OCI-LY1 (cell line): ENCODE measurements at regions not wholly inside any gene's neighbourhood (a gene's known extent, or its start where the extent isn't known, plus 50 kb on each side); places are given as distances from the start of the nearest gene placed in this dataset.
A peak's percentile ranks its signal among the peaks of the same experiment; 100 is the strongest.

Experiments used
- H2AFZ ChIP-seq: fragments of 200-600 bp; sonication (generic), shearing (Covaris generic); 2 replicates; pipeline ENCODE4 v1.6.0; 2014; ENCODE audit warnings: antibody characterized with exemption, mild to moderate bottlenecking, low read length
- H3F3A ChIP-seq: fragments of 200-600 bp; sonication (generic), shearing (Covaris generic); 2 replicates; pipeline ENCODE4 v1.6.0; 2014; ENCODE audit warnings: mild to moderate bottlenecking, antibody characterized with exemption, low read length, moderate library complexity; ENCODE audit not compliant: insufficient read depth
- H3K27ac ChIP-seq: fragments of 200-600 bp; sonication (generic); 2 replicates; pipeline ENCODE4 v1.5.1; 2014; ENCODE audit warnings: low read length, mixed run types, mild to moderate bottlenecking, low read depth; ENCODE audit not compliant: poor library complexity, severe bottlenecking
- H3K27me3 ChIP-seq: fragments of 200-600 bp; sonication (generic); 2 replicates; pipeline ENCODE4 v1.6.0; 2014; ENCODE audit warnings: antibody characterized with exemption, mild to moderate bottlenecking, low read length, moderate library complexity; ENCODE audit not compliant: insufficient read depth
- H3K36me3 ChIP-seq: fragments of 200-600 bp; sonication (generic); 2 replicates; pipeline ENCODE4 v1.6.1; 2014; ENCODE audit warnings: mild to moderate bottlenecking, antibody characterized with exemption, low read length, moderate library complexity, mixed read lengths; ENCODE audit not compliant: insufficient read depth
- H3K4me1 ChIP-seq: fragments of 200-600 bp; sonication (generic); 2 replicates; pipeline ENCODE4 v1.5.1; 2014; ENCODE audit warnings: mild to moderate bottlenecking, low read length, moderate library complexity; ENCODE audit not compliant: insufficient read depth, severe bottlenecking
- H3K4me2 ChIP-seq: fragments of 200-600 bp; sonication (generic), shearing (Covaris generic); 2 replicates; pipeline ENCODE4 v1.6.1; 2014; ENCODE audit warnings: low read length
- H3K4me3 ChIP-seq: fragments of 200-600 bp; sonication (generic); 2 replicates; pipeline ENCODE4 v1.5.1; 2014; ENCODE audit warnings: low read length, low read depth, mild to moderate bottlenecking, mixed read lengths; ENCODE audit not compliant: poor library complexity, severe bottlenecking
- H3K79me2 ChIP-seq: fragments of 200-600 bp; shearing (Covaris generic); 2 replicates; pipeline ENCODE4 v1.6.1; 2016; ENCODE audit warnings: mixed run types, low read length, mixed read lengths; ENCODE audit not compliant: insufficient read depth
- H3K9ac ChIP-seq: fragments of 200-600 bp; sonication (generic), shearing (Covaris generic); 2 replicates; pipeline ENCODE4 v1.6.1; 2014; ENCODE audit warnings: mild to moderate bottlenecking, low read length, mixed read lengths
- H3K9me2 ChIP-seq: fragments of 200-600 bp; sonication (generic), shearing (Covaris generic); 2 replicates; pipeline ENCODE4 v1.6.1; 2014; ENCODE audit warnings: low read depth, mild to moderate bottlenecking, low read length, mixed read lengths
- H3K9me3 ChIP-seq: fragments of 200-600 bp; shearing (Covaris generic); 2 replicates; pipeline ENCODE4 v1.6.1; 2014; ENCODE audit warnings: low read length, mixed read lengths
- H4K20me1 ChIP-seq: fragments of 200-600 bp; sonication (generic), shearing (Covaris generic); 2 replicates; pipeline ENCODE4 v1.6.0; 2016; ENCODE audit warnings: mild to moderate bottlenecking, low read length; ENCODE audit not compliant: insufficient read depth
- CTCF ChIP-seq: fragments of 200-600 bp; sonication (generic), shearing (Covaris generic); IDR thresholded peaks from 2 replicates; pipeline ENCODE4 v1.5.1; 2017; ENCODE audit warnings: mild to moderate bottlenecking, antibody characterized with exemption, low read length, moderate library complexity, mixed read lengths
- EZH2 ChIP-seq: fragments of 200-600 bp; sonication (generic), shearing (Covaris generic); IDR thresholded peaks from 2 replicates; pipeline ENCODE4 v1.8.0; 2017; ENCODE audit warnings: borderline replicate concordance, mixed run types, mild to moderate bottlenecking, antibody characterized with exemption, low read length, moderate library complexity, mixed read lengths

- H3K27me3 ChIP-seq, result no peaks in the 10 kb centered on the region
- no peak overlapping the region for H2AFZ ChIP-seq
- H3K36me3 ChIP-seq, result no peaks in the 10 kb centered on the region
- peaks cover 51% of the 10 kb centered on the region for H3K4me1 ChIP-seq
- H3K4me3 ChIP-seq, result no peak overlapping the region
- no peak for TF ChIP-seq CTCF
- TF ChIP-seq EZH2, result no peak
- H3K9me3 ChIP-seq, result no peaks in the 10 kb centered on the region
- H3K27ac ChIP-seq, result peak overlapping the region; percentile 98
- no peaks in the 10 kb centered on the region for H4K20me1 ChIP-seq
- no peaks in the 10 kb centered on the region for H3K9me2 ChIP-seq
- H3K4me2 ChIP-seq, result peak overlapping the region; percentile 41; the same call in 1 of the 2 replicates
- no peaks in the 10 kb centered on the region for H3K79me2 ChIP-seq
- no peaks in the 10 kb centered on the region for H3F3A ChIP-seq
- peak overlapping the region; percentile 57; the same call in 1 of the 2 replicates for H3K9ac ChIP-seq
Measured at GRCh38 chr14:95464514-95464913, 51.9 kb downstream of the SYNE3 start.

GRCh38 chr14:95464103-95464502, 52.3 kb downstream of the SYNE3 start:
- H3K27me3 ChIP-seq, result no peaks in the 10 kb centered on the region
- H3K9me3 ChIP-seq, result no peaks in the 10 kb centered on the region
- no peak for TF ChIP-seq EZH2
- TF ChIP-seq CTCF, result no peak
- peak overlapping the region; percentile 41 for H3K4me2 ChIP-seq
- H3K4me3 ChIP-seq, result no peak overlapping the region
- no peaks in the 10 kb centered on the region for H3K36me3 ChIP-seq
- no peaks in the 10 kb centered on the region for H3K9me2 ChIP-seq
- peak overlapping the region; percentile 57 for H3K9ac ChIP-seq
- no peaks in the 10 kb centered on the region for H4K20me1 ChIP-seq
- H3K79me2 ChIP-seq, result no peaks in the 10 kb centered on the region
- peaks cover 51% of the 10 kb centered on the region for H3K4me1 ChIP-seq
- no peaks in the 10 kb centered on the region for H3F3A ChIP-seq
- H3K27ac ChIP-seq, result peak overlapping the region; percentile 98
- no peak overlapping the region for H2AFZ ChIP-seq

GRCh38 chr14:95463171-95463901, 53.1 kb downstream of the SYNE3 start:
- Histone ChIP-seq H3K4me1 (peaks cover 51% of the 10 kb centered on the region), H3K4me3 (no peak overlapping the region), H3K4me2 (peak overlapping the region; percentile 41)

More at GRCh38 chr14:95463171-95463901, 53.1 kb downstream of the SYNE3 start:
- Histone ChIP-seq H3K9me3 (no peaks in the 10 kb centered on the region), H4K20me1 (no peaks in the 10 kb centered on the region), H3K9me2 (no peaks in the 10 kb centered on the region), H3F3A (no peaks in the 10 kb centered on the region), H3K27ac (peak overlapping the region; percentile 98), H3K9ac (peak overlapping the region; percentile 57; the same call in 1 of the 2 replicates), H2AFZ (no peak overlapping the region), H3K79me2 (no peaks in the 10 kb centered on the region), H3K36me3 (no peaks in the 10 kb centered on the region), H3K27me3 (no peaks in the 10 kb centered on the region)
- TF ChIP-seq EZH2 (no peak), CTCF (no peak)
